CD4-positive, CD25-positive, alpha-beta regulatory T cell (primary cell): ENCODE measurements at regions not wholly inside any gene's neighbourhood (a gene's known extent, or its start where the extent isn't known, plus 50 kb on each side); places are given as distances from the start of the nearest gene placed in this dataset.
"Not testable (repeated sequence)": the region's sequence is repeated elsewhere in the genome, so short reads cannot be mapped to it uniquely, and the experiment has no call there.

Experiments
- ATAC-seq, 2 donors: fragments of 150-1000 bp; cut with Tn5 transposase; one replicate each; pipeline ENCODE4 v1.10.0; 2021; ENCODE audit warnings: low read depth in 2 of 2, moderate number of reproducible peaks in 2 of 2, moderate library complexity in 1 of 2
- DNase-seq, 3 donors: peaks; one replicate each; pipeline versions ENCODE4 v3.0.0 to v3.0.0-alpha.2; 2012 to 2022; ENCODE audit warnings: mixed read lengths in 1 of 3
- H3K27ac ChIP-seq: one replicate; pipeline ENCODE4 v1.7.0; 2013; ENCODE audit warnings: mild to moderate bottlenecking, low read length; ENCODE audit not compliant: insufficient read depth, poor library complexity, severe bottlenecking
- H3K27me3 ChIP-seq: one replicate; pipeline ENCODE4 v1.7.0; 2013; ENCODE audit warnings: low read length; ENCODE audit not compliant: control insufficient read depth, insufficient read depth
- H3K36me3 ChIP-seq: one replicate; pipeline ENCODE4 v1.7.0; 2013; ENCODE audit warnings: mild to moderate bottlenecking, low read length, moderate library complexity; ENCODE audit not compliant: control insufficient read depth, insufficient read depth
- H3K4me1 ChIP-seq: 2 replicates; pipeline ENCODE4 v1.7.0; 2013; ENCODE audit warnings: mild to moderate bottlenecking, low read length; ENCODE audit not compliant: insufficient read depth, control insufficient read depth, poor library complexity, severe bottlenecking
- H3K4me3 ChIP-seq: one replicate; pipeline ENCODE4 v1.7.0; 2013; ENCODE audit warnings: low read depth, mild to moderate bottlenecking, low read length, moderate library complexity
- H3K9me3 ChIP-seq, 2 experiments: 1 replicate in 1 of 2; 2 replicates in 1 of 2; pipeline ENCODE4 v1.7.0; 2013; ENCODE audit warnings: low read length in 2 of 2, mild to moderate bottlenecking in 1 of 2, moderate library complexity in 1 of 2; ENCODE audit not compliant: control insufficient read depth in 2 of 2
- H3K27ac Mint-ChIP-seq, 3 donors: one replicate each; pipeline ENCODE4 v1.8.0; 2020 to 2022; ENCODE audit warnings: mild to moderate bottlenecking in 3 of 3, mixed read lengths in 3 of 3, moderate library complexity in 2 of 3
- H3K27me3 Mint-ChIP-seq: one replicate; pipeline ENCODE4 v1.8.0; 2022; ENCODE audit warnings: mild to moderate bottlenecking, mixed read lengths
- H3K36me3 Mint-ChIP-seq: one replicate; pipeline ENCODE4 v1.8.0; 2020; ENCODE audit warnings: mixed read lengths
- H3K4me1 Mint-ChIP-seq, 4 donors: one replicate each; pipeline ENCODE4 v1.8.0; 2020 to 2022; ENCODE audit warnings: mixed read lengths in 4 of 4, mild to moderate bottlenecking in 1 of 4
- H3K4me3 Mint-ChIP-seq, 4 donors: one replicate each; pipeline ENCODE4 v1.8.0; 2020 to 2022; ENCODE audit warnings: mild to moderate bottlenecking in 4 of 4, mixed read lengths in 4 of 4, moderate library complexity in 3 of 4
- H3K9me3 Mint-ChIP-seq, 7 donors: one replicate each; pipeline ENCODE4 v1.8.0; 2020 to 2022; ENCODE audit warnings: mixed read lengths in 7 of 7, mild to moderate bottlenecking in 3 of 7, moderate library complexity in 2 of 7

- H3K36me3 Mint-ChIP-seq = no peaks in the 10 kb centered on the region
- H3K4me3 Mint-ChIP-seq = no peak overlapping the region
- H3K9me3 ChIP-seq = no peaks in the 10 kb centered on the region
- H3K4me3 ChIP-seq = no peak overlapping the region
- H3K27ac Mint-ChIP-seq = no peak overlapping the region
- no peaks in the 10 kb centered on the region for H3K4me1 ChIP-seq
- DNase-seq (no peak), ATAC-seq (no peak)
- H3K27me3 Mint-ChIP-seq = no peaks in the 10 kb centered on the region
- H3K9me3 Mint-ChIP-seq = peaks cover 0 to 8% (median 3%) of the 10 kb centered on the region in 7 donors
- H3K4me1 Mint-ChIP-seq = no peaks in the 10 kb centered on the region
- no peak overlapping the region for H3K27ac ChIP-seq
- no peaks in the 10 kb centered on the region for H3K36me3 ChIP-seq
- H3K27me3 ChIP-seq = no peaks in the 10 kb centered on the region
Measured at GRCh38 chr2:187198136-187198535, 249.9 kb downstream of the CALCRL start.

GRCh38 chr2:187194049-187194448, 254.0 kb downstream of the CALCRL start:
- Mint-ChIP-seq H3K27ac (no peak overlapping the region), H3K9me3 (peaks cover 0 to 6% (median 2%) of the 10 kb centered on the region in 7 donors), H3K4me1 (no peaks in the 10 kb centered on the region), H3K27me3 (no peaks in the 10 kb centered on the region), H3K36me3 (no peaks in the 10 kb centered on the region), H3K4me3 (no peak overlapping the region)
- H3K4me3 ChIP-seq = no peak overlapping the region
- ATAC-seq (no peak), DNase-seq (no peak)
- no peaks in the 10 kb centered on the region for H3K36me3 ChIP-seq
- no peak overlapping the region for H3K27ac ChIP-seq
- H3K27me3 ChIP-seq = no peaks in the 10 kb centered on the region
- no peaks in the 10 kb centered on the region for H3K9me3 ChIP-seq
- H3K4me1 ChIP-seq = no peaks in the 10 kb centered on the region

- Histone ChIP-seq H3K27ac (no peak overlapping the region), H3K4me3 (no peak overlapping the region), H3K9me3 (no peaks in the 10 kb centered on the region), H3K36me3 (no peaks in the 10 kb centered on the region), H3K27me3 (no peaks in the 10 kb centered on the region), H3K4me1 (no peaks in the 10 kb centered on the region)
- no peak overlapping the region for H3K27ac Mint-ChIP-seq
- H3K4me3 Mint-ChIP-seq = no peak overlapping the region
- no peak for ATAC-seq
- DNase-seq = no peak
- H3K36me3 Mint-ChIP-seq = no peaks in the 10 kb centered on the region
- H3K9me3 Mint-ChIP-seq = peaks cover 0 to 5% (median 0%) of the 10 kb centered on the region in 7 donors
- no peaks in the 10 kb centered on the region for H3K27me3 Mint-ChIP-seq
- no peaks in the 10 kb centered on the region for H3K4me1 Mint-ChIP-seq
Measured at GRCh38 chr2:187188783-187189631, 259.0 kb downstream of the CALCRL start.

GRCh38 chr2:187187519-187187918, 260.5 kb downstream of the CALCRL start:
- DNase-seq (no peak), ATAC-seq (no peak)
- Histone ChIP-seq H3K4me3 (no peak overlapping the region), H3K27ac (no peak overlapping the region), H3K9me3 (no peaks in the 10 kb centered on the region), H3K36me3 (no peaks in the 10 kb centered on the region), H3K4me1 (no peaks in the 10 kb centered on the region), H3K27me3 (no peaks in the 10 kb centered on the region)
- no peak overlapping the region for H3K27ac Mint-ChIP-seq
- H3K4me3 Mint-ChIP-seq = no peak overlapping the region
- H3K9me3 Mint-ChIP-seq = peaks cover 0 to 8% (median 3%) of the 10 kb centered on the region in 7 donors
- no peaks in the 10 kb centered on the region for H3K4me1 Mint-ChIP-seq
- no peaks in the 10 kb centered on the region for H3K36me3 Mint-ChIP-seq
- no peaks in the 10 kb centered on the region for H3K27me3 Mint-ChIP-seq

- no peak for ATAC-seq
Measured at GRCh38 chr2:187180529-187180928, 267.5 kb downstream of the CALCRL start.

GRCh38 chr2:187178876-187179275, 269.2 kb downstream of the CALCRL start:
- H3K27ac ChIP-seq, ATAC-seq, H3K36me3 Mint-ChIP-seq, H3K4me3 Mint-ChIP-seq, H3K36me3 ChIP-seq, H3K4me3 ChIP-seq, H3K27me3 Mint-ChIP-seq, H3K27me3 ChIP-seq, H3K4me1 Mint-ChIP-seq, H3K9me3 ChIP-seq, H3K4me1 ChIP-seq, DNase-seq, H3K27ac Mint-ChIP-seq: not testable (repeated sequence)
- H3K9me3 Mint-ChIP-seq = peaks cover 0 to 17% (median 4%) of the 10 kb centered on the region in 7 donors

More at GRCh38 chr2:187180529-187180928, 267.5 kb downstream of the CALCRL start:
- Histone ChIP-seq H3K27me3 (no peaks in the 10 kb centered on the region), H3K27ac (no peak overlapping the region), H3K9me3 (no peaks in the 10 kb centered on the region), H3K4me1 (no peaks in the 10 kb centered on the region), H3K36me3 (no peaks in the 10 kb centered on the region), H3K4me3 (no peak overlapping the region)
- Mint-ChIP-seq H3K27me3 (no peaks in the 10 kb centered on the region), H3K9me3 (peaks cover 0 to 14% (median 4%) of the 10 kb centered on the region in 7 donors), H3K36me3 (no peaks in the 10 kb centered on the region), H3K27ac (no peak overlapping the region), H3K4me1 (no peaks in the 10 kb centered on the region), H3K4me3 (no peak overlapping the region)
- DNase-seq = no peak

GRCh38 chr2:187177253-187177652, 270.8 kb downstream of the CALCRL start:
- Mint-ChIP-seq H3K4me1 (no peaks in the 10 kb centered on the region), H3K9me3 (peaks cover 0 to 17% (median 2%) of the 10 kb centered on the region in 7 donors)

GRCh38 chr2:187174582-187174981, 273.5 kb downstream of the CALCRL start:
- Mint-ChIP-seq H3K9me3 (peaks cover 0 to 12% (median 1%) of the 10 kb centered on the region in 7 donors), H3K4me3 (no peak overlapping the region), H3K4me1 (no peaks in the 10 kb centered on the region), H3K36me3 (no peaks in the 10 kb centered on the region), H3K27ac (no peak overlapping the region), H3K27me3 (no peaks in the 10 kb centered on the region)
- H3K27me3 ChIP-seq = no peaks in the 10 kb centered on the region
- H3K36me3 ChIP-seq = no peaks in the 10 kb centered on the region
- H3K4me3 ChIP-seq = no peak overlapping the region
- no peaks in the 10 kb centered on the region for H3K9me3 ChIP-seq
- ATAC-seq = no peak
- no peak for DNase-seq
- no peaks in the 10 kb centered on the region for H3K4me1 ChIP-seq
- no peak overlapping the region for H3K27ac ChIP-seq

More at GRCh38 chr2:187177253-187177652, 270.8 kb downstream of the CALCRL start:
- no peak overlapping the region for H3K4me3 Mint-ChIP-seq
- no peak overlapping the region for H3K4me3 ChIP-seq
- no peaks in the 10 kb centered on the region for H3K36me3 Mint-ChIP-seq
- H3K27me3 ChIP-seq = no peaks in the 10 kb centered on the region
- no peaks in the 10 kb centered on the region for H3K9me3 ChIP-seq
- no peak overlapping the region for H3K27ac ChIP-seq
- no peak for ATAC-seq
- no peaks in the 10 kb centered on the region for H3K4me1 ChIP-seq
- no peak overlapping the region for H3K27ac Mint-ChIP-seq
- DNase-seq = no peak
- no peaks in the 10 kb centered on the region for H3K36me3 ChIP-seq
- H3K27me3 Mint-ChIP-seq = no peaks in the 10 kb centered on the region
